Kidney epithelial cell (primary cell): ENCODE measurements at regions not wholly inside any gene's neighbourhood (a gene's known extent, or its start where the extent isn't known, plus 50 kb on each side); places are given as distances from the start of the nearest gene placed in this dataset.

ENCODE experiments used
- DNase-seq: peaks from one replicate; pipeline ENCODE4 v3.0.0-alpha.2; 2010; ENCODE audit warnings: low read depth
- H3K27me3 ChIP-seq: 2 replicates; pipeline ENCODE4 v1.6.0; 2011; ENCODE audit warnings: low read length; ENCODE audit not compliant: control insufficient read depth, insufficient read depth
- H3K36me3 ChIP-seq: 2 replicates; pipeline ENCODE4 v1.5.1; 2011; ENCODE audit warnings: low read length; ENCODE audit not compliant: control insufficient read depth, insufficient read depth
- H3K4me3 ChIP-seq: 2 replicates; pipeline ENCODE4 v1.5.1; 2011; ENCODE audit warnings: low read depth, mild to moderate bottlenecking, control low read depth, low read length
- TF ChIP-seq, protein P1 (sequence below): IDR thresholded peaks from 2 replicates; pipeline ENCODE4 v1.5.1; 2011; ENCODE audit warnings: mild to moderate bottlenecking, moderate library complexity, low read length, control low read depth, inconsistent platforms; ENCODE audit not compliant: insufficient read depth, poor library complexity, severe bottlenecking

- DNase-seq, result no peak
- Histone ChIP-seq H3K27me3 (no peaks in the 10 kb centered on the region), H3K36me3 (no peaks in the 10 kb centered on the region), H3K4me3 (no peak overlapping the region)
- TF ChIP-seq, protein P1, sequence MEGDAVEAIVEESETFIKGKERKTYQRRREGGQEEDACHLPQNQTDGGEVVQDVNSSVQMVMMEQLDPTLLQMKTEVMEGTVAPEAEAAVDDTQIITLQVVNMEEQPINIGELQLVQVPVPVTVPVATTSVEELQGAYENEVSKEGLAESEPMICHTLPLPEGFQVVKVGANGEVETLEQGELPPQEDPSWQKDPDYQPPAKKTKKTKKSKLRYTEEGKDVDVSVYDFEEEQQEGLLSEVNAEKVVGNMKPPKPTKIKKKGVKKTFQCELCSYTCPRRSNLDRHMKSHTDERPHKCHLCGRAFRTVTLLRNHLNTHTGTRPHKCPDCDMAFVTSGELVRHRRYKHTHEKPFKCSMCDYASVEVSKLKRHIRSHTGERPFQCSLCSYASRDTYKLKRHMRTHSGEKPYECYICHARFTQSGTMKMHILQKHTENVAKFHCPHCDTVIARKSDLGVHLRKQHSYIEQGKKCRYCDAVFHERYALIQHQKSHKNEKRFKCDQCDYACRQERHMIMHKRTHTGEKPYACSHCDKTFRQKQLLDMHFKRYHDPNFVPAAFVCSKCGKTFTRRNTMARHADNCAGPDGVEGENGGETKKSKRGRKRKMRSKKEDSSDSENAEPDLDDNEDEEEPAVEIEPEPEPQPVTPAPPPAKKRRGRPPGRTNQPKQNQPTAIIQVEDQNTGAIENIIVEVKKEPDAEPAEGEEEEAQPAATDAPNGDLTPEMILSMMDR, result no peak
These were observed 310.4 kb downstream of the ACTL7B start for GRCh38 chr9:108545436-108545835.

- Histone ChIP-seq H3K4me3 (no peak overlapping the region), H3K36me3 (no peaks in the 10 kb centered on the region), H3K27me3 (no peaks in the 10 kb centered on the region)
- DNase-seq, result no peak
- TF ChIP-seq, protein P1, result no peak
These were observed 310.9 kb downstream of the ACTL7B start for GRCh38 chr9:108544866-108545265.

DNA sequence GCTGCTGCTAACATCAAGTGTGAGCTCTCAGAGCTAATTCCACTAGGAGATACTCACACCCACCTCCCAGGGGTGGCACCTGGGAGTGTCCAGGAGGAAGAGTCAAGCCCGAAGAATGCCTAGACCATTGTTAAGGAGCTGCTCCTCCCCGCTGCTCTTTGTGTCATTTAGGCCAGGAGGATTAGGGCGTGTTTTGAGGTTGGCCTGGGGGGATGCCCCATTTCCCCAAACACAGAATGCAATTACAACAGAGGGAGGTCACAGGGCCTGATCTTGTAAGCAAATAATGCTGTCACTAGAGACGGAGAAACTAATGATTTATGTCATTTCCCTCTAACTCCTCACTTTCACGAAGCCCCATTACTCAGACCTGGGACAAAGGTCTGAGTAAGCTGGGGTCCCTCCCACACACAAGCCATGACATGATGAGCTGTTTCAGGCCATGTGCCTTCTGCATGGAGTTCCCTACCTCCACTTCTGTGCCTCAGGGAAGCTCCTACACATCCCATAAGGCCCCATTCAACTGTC lies 312.5 kb downstream of the ACTL7B start:
- no peak for DNase-seq
- no peaks in the 10 kb centered on the region for H3K36me3 ChIP-seq
- TF ChIP-seq, protein P1, result no peak
- no peak overlapping the region for H3K4me3 ChIP-seq
- no peaks in the 10 kb centered on the region for H3K27me3 ChIP-seq

DNA sequence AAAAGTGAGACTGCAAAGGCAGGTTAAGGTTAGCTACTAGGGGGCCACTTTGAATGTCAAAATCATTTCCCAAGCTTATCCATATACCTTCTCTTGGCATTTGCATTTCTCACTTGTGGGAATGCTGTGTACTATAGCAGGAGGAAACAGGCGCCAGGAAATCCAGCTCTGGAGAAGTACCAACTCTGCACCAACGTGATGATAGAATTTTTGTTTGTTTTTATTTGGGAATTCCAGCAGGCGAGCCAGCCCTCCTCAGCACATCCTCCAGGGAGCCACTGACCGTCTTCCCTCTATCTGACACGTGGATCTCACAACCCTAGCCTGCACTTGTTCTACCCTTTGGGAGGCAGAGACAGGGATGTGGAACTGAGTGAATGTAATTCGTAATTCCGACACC lies 318.0 kb downstream of the ACTL7B start:
- H3K27me3 ChIP-seq, result no peaks in the 10 kb centered on the region
- no peak for DNase-seq
- H3K36me3 ChIP-seq, result no peaks in the 10 kb centered on the region
- H3K4me3 ChIP-seq, result no peak overlapping the region
- TF ChIP-seq, protein P1, result no peak

GRCh38 chr9:108536836-108537601 lies 318.8 kb downstream of the ACTL7B start:
- no peak for DNase-seq

More at GRCh38 chr9:108536836-108537601, 318.8 kb downstream of the ACTL7B start:
- H3K27me3 ChIP-seq, result no peaks in the 10 kb centered on the region
- TF ChIP-seq, protein P1, result no peak
- H3K4me3 ChIP-seq, result no peak overlapping the region
- H3K36me3 ChIP-seq, result no peaks in the 10 kb centered on the region
